Activated T-cell treated with anti-CD3 and anti-CD28 coated beads for 4 hours (primary cell): ENCODE measurements at regions not wholly inside any gene's neighbourhood (a gene's known extent, or its start where the extent isn't known, plus 50 kb on each side); places are given as distances from the start of the nearest gene placed in this dataset.

Experiments
- DNase-seq: peaks from one replicate; pipeline ENCODE4 v3.0.0-alpha.2; 2020

- no peak for DNase-seq
Measured at GRCh38 chr10:29096303-29096824, 192.5 kb upstream of the LYZL1 start.

DNA sequence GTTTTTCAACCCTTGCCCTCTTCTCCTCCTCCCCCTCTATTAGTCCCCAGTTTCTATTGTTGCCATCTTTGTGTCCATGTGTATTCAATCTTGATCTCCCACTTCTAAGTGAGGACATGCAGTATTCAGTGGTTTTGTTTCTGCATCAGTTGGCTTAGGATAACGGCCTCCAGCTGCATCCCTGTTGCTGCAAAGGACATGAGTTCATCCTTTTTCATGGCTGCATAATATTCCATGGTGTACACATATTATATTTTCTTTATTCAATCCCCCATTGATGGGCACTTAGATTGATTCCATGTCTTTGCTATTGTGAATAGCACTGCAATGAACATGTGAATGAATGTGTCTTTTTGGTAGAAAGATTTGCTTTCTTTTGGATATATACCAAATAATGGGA is 190.4 kb upstream of the LYZL1 start:
- no peak for DNase-seq

DNA sequence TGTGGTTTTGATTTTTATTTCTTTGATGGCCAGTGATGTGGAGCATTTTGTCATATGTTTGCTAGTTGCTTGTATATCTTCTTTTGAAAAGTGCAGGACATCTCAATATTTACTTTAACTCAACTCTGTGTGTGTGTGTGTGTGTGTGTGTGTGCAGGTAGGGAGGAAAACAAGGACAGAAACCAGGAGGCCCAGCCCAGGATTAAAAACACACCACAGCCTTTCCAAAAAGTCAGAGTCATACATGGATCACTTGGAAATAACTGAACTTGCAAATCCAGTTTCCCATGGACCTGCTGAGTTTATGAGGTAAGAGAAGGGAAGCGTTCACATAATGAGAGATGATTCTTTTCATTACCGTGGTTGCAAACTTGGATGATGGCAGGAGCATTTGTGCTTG is 189.9 kb upstream of the LYZL1 start:
- no peak for DNase-seq

DNA sequence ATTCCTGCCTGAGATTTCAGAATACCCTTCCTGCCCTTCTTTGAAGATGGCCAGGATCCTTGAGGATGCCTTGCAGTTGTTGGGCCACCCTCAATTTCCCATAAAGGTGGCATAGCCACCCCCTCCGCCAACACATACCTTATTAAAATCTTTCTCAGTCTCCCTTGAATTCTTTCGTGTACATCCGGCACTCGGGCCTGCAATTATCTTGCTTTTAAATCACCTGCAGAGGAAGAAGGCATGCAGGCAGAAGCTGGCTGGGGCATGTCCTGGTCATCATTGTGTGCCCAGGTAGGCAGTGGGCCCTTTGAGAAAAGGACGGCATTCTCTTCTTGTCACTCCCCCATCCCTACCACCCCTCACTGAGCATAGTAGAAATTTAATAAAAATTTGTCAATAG is 189.5 kb upstream of the LYZL1 start:
- no peak for DNase-seq

GRCh38 chr10:29100505-29100904 is 188.4 kb upstream of the LYZL1 start:
- no peak for DNase-seq

DNA sequence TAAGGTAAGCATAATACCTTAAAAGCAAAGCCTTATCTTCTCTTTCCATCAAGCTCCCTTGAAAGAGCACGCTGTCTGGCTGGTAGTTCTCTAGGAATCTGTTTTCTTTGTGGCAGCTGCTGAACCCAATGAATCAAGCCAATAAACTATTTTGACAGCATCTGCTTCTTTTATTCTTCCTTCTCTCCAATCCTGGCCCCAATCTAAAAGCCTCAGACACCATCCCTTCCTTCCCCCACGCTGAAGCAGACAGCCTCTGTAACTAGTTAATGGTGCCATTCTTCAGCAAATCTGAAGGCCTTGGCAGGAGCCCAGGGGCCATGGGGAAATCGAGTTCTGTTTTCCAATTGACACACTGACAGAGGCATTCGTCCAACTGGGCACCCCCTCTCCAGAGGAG is 186.6 kb upstream of the LYZL1 start:
- no peak for DNase-seq

DNA sequence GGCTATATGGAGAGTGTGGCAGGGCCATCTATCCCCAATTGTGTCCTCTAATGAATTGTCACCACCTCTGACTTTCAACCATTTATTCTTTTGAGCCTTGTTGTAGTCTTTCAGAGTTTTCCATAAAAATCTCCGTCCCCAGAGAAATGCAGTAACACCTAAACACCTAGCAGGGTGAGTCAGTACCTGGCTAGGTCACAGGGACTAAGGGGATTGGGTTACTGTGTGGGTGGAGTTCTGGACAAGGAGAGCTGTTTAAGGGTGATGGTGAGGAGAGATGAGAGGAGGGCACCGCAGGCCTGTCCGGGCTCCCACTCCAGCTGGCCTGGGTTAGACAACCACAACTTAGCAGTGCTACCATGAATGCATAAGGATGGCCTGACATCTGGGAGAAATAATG is 186.2 kb upstream of the LYZL1 start:
- DNase-seq: no peak

DNA sequence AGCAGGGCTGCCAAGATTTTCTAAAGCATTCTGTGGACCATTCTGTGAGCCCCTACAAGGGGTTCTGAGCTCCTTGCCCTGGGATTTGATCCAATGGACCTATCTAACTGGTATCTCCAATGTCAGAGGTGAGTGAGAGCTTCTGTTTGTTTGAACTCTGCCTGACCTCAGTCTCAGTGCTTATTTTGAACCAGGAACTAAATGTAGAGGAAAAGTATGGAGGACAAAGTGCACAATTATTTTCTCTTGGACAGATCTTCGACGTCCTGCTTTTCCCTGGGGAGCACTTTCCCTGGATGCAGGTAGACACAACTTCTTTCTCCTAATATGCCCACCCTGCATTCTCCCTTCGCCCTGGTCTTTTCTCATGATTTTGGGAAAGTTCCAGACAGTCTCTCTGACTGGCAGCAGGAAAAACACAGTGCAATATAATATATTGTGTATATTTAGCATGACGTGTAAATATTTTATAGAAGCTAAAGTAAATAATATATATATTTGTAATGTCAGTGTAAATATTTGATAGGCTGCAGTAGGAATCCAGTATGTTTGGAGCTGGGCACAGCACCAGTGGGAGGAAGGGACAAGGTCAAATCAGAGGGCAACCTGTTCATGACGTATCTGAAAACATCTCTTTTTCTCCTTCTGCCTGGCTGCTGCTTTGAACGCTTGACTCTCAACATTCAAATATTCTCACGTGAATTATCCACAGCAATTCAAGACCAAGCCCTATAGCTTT is 184.0 kb upstream of the LYZL1 start:
- DNase-seq: no peak

GRCh38 chr10:29105516-29106215 is 183.2 kb upstream of the LYZL1 start:
- no peak for DNase-seq

- DNase-seq: no peak
Measured at GRCh38 chr10:29106287-29106686, 182.6 kb upstream of the LYZL1 start.

GRCh38 chr10:29107866-29108498 is 180.9 kb upstream of the LYZL1 start:
- DNase-seq: no peak

GRCh38 chr10:29109707-29110571 is 178.9 kb upstream of the LYZL1 start:
- no peak for DNase-seq

GRCh38 chr10:29112827-29113615 is 175.8 kb upstream of the LYZL1 start:
- DNase-seq: no peak

DNA sequence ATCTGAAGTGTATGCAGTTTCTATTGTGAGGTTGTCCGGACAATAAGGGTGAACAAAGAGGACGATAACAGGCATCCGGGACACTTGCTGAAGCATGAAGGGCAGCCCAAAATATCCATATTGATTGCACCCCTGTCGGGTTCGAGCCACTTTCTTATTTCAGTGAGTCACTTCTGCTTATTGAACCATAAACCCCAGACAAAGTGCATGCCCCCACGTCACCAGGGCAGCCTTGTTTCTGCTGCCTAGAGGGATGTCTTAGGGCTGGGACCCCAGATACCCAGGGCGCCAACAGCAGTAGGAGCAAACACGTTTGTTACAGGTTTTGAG is 175.3 kb upstream of the LYZL1 start:
- DNase-seq: no peak

- no peak for DNase-seq
Measured at GRCh38 chr10:29114141-29114540, 174.7 kb upstream of the LYZL1 start.

DNA sequence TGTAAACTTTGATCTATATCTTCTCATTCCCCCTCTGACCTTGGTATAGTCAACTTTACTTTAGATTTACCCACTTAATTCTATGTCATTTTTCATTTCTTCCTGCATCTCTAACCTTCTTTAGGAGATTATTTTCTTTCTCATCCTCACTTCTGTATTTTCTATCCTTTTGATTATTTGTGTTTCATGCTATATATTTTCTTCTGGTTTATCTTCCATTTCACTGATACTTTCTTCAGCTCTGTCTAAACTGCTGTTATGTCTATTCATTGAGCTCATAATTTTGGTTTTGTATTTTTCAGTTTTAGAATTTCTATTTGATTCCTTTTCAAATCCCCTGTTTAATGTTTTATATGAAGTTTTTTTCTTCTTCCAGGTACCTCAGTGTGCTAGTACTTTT is 171.1 kb upstream of the LYZL1 start:
- DNase-seq: no peak

DNA sequence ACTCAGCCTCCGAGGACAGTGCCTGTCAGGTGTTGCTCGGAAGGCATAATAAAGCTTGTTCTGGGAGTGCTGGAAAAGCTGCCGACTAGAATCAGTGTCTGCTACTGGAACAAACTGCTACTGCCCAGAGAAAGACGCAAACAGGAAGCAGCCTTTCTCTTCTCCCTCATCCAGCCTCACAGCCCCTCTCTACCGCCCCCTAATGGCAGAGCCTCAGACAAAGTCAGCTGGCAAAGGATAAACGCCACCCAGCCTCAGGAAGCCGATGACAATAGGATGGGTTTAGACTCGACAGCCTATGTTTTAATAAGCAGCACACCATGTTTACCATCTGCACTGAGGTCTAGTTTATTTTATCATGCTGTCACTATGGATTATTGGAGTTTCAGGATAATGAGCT is 169.5 kb upstream of the LYZL1 start:
- no peak for DNase-seq

GRCh38 chr10:29120216-29120615 is 168.7 kb upstream of the LYZL1 start:
- DNase-seq: no peak

GRCh38 chr10:29124864-29125263 is 164.0 kb upstream of the LYZL1 start:
- DNase-seq: no peak

DNA sequence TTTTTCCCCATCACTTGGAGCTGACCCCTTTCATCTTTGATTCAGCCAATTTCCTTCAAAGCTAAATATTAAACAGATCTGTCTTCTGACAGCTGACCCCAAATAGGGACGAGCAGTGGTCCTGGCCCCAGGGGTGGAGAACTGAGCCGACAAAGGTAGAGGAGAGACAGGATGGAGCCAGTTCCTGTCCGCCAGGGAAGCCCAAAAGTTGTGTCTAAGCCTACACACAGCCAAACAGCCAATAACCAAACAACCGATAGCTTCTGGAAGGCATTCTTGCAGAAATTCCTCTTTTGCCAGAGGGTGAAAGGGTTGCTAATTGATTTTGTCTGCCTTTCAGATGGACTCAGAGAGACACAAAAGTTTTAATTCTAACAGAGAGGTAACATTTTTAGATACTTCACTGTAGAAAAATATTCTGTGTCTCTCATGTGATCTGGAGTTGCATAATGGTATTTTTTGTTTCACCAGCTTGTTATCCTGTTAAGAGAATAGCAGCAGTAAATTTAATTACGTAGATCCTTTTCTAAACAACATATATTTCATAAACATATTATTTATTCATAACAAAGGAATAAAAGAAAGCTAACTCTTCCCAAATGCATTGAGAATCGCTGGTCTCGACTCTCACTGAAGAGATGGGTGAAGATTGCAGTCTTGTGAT is 161.7 kb upstream of the LYZL1 start:
- no peak for DNase-seq

- no peak for DNase-seq
Measured at GRCh38 chr10:29127731-29128130, 161.1 kb upstream of the LYZL1 start.

GRCh38 chr10:29130190-29130673 is 158.6 kb upstream of the LYZL1 start:
- no peak for DNase-seq
